Gastrocnemius medialis (tissue), 4 donors: ENCODE measurements at regions not wholly inside any gene's neighbourhood (a gene's known extent, or its start where the extent isn't known, plus 50 kb on each side); places are given as distances from the start of the nearest gene placed in this dataset.

Source experiments
- CTCF ChIP-seq, 5 experiments: fragments of 450-650 bp in 3 of 5; fragments of 200-600 bp in 2 of 5; sonication (generic) in 2 of 5; IDR thresholded peaks in 4 of 5; conservative IDR thresholded peaks in 1 of 5; 1 replicate in 4 of 5; 2 replicates in 1 of 5; pipeline ENCODE4 v1.5.1; 2016 to 2019; ENCODE audit warnings: antibody characterized with exemption in 5 of 5, mild to moderate bottlenecking in 3 of 5, moderate library complexity in 3 of 5
- POLR2A ChIP-seq, 2 donors: fragments of 450-650 bp; IDR thresholded peaks; one replicate each; pipeline ENCODE4 v1.6.1; 2017; ENCODE audit warnings: antibody characterized with exemption in 2 of 2, mild to moderate bottlenecking in 2 of 2, moderate library complexity in 2 of 2

- TF ChIP-seq CTCF (IDR thresholded peaks at IDR 0.05 in 4 of 5, conservative IDR thresholded peaks at IDR 0.05 in 1 of 5) (no peak), POLR2A (IDR thresholded peaks at IDR 0.05) (no peak)
Measured at GRCh38 chr5:163384669-163385068, 52.7 kb upstream of the CCNG1 start.
